ENCODE measurements at regions not wholly inside any gene's neighbourhood (a gene's known extent, or its start where the extent isn't known, plus 50 kb on each side); places are given as distances from the start of the nearest gene placed in this dataset.

- TF ChIP-seq CTCF (conservative IDR thresholded peaks at IDR 0.05; ENCODE audit: low read depth in 2 of 2) = no peak
- no peak for TF ChIP-seq ZNF331 (CRISPR knock-in tag; IDR thresholded peaks at IDR 0.05; ENCODE audit: low read depth)
- no peak for TF ChIP-seq NANOG (IDR thresholded peaks at IDR 0.05; ENCODE audit: borderline replicate concordance)
- no peak for TF ChIP-seq EZH2phosphoT487 (IDR thresholded peaks at IDR 0.05; ENCODE audit: unreplicated experiment)
- no peak for TF ChIP-seq POLR2AphosphoS5 (IDR thresholded peaks at IDR 0.05; ENCODE audit: low read depth)
- TF ChIP-seq EZH2 (IDR thresholded peaks at IDR 0.05; ENCODE audit: low read depth, unreplicated experiment) = no peak
- TF ChIP-seq CREB1 (CRISPR knock-in tag; IDR thresholded peaks at IDR 0.05; ENCODE audit: low read depth) = no peak
- no peak for TF ChIP-seq REST (IDR thresholded peaks at IDR 0.05; ENCODE audit: unreplicated experiment)
- no peak for TF ChIP-seq ETS1 (IDR thresholded peaks at IDR 0.05)
- TF ChIP-seq JUNB (IDR thresholded peaks at IDR 0.05; ENCODE audit: unreplicated experiment) = no peak
Measured at GRCh38 chr13:62388515-62388914, 972.9 kb upstream of the PCDH20 start.

All from GM23338 (cell line).